Prostate gland (tissue), 2 donors: ENCODE measurements at regions not wholly inside any gene's neighbourhood (a gene's known extent, or its start where the extent isn't known, plus 50 kb on each side); places are given as distances from the start of the nearest gene placed in this dataset.

ENCODE experiments used
- DNase-seq: peaks from one replicate; pipeline ENCODE4 v3.0.0-alpha.2; 2019; ENCODE audit warnings: low spot score
- H3K27ac ChIP-seq, 2 donors: fragments of 200-600 bp; sonication (generic); 2 replicates each; pipeline ENCODE4 v1.5.1; 2017 to 2019
- H3K27me3 ChIP-seq: fragments of 200-600 bp; sonication (generic); replicated peaks from 2 replicates; pipeline ENCODE4 v1.5.1; 2019; ENCODE audit not compliant: insufficient read depth
- H3K36me3 ChIP-seq, 2 donors: fragments of 200-600 bp; sonication (generic); 1 replicate in 1 of 2; 2 replicates in 1 of 2; pipeline versions ENCODE4 v1.5.1 to v1.8.1; 2017 to 2019
- H3K4me1 ChIP-seq: fragments of 200-600 bp; sonication (generic); replicated peaks from 2 replicates; pipeline ENCODE4 v1.5.1; 2019
- H3K4me3 ChIP-seq, 2 donors: fragments of 200-600 bp; sonication (generic); 2 replicates each; pipeline ENCODE4 v1.5.1; 2017 to 2019
- H3K9me3 ChIP-seq: fragments of 200-600 bp; sonication (generic); 2 replicates; pipeline ENCODE4 v1.5.1; 2017
- POLR2A ChIP-seq: fragments of 450-650 bp; IDR thresholded peaks from one replicate; pipeline ENCODE4 v1.6.1; 2016; ENCODE audit warnings: antibody characterized with exemption, mild to moderate bottlenecking
- POLR2AphosphoS5 ChIP-seq: sonication (generic); formaldehyde crosslinking; IDR thresholded peaks from one replicate; pipeline ENCODE4 v1.6.1; 2017; ENCODE audit warnings: antibody characterized with exemption
- WGBS: methylation state at CpG from one replicate; pipeline ENCODE4 v1.1.5; 2018; 5-methylcytosine and 5-hydroxymethylcytosine counted together
- intact Hi-C: fragments of 100-400 bp; cut with DNase I; formaldehyde crosslinking; loops from one replicate; pipeline ENCODE4 v1.14.2; 2022
- TF ChIP-seq, protein P1 (sequence below), 4 experiments: fragments of 200-600 bp in 2 of 4; fragments of 450-650 bp in 2 of 4; sonication (generic) in 2 of 4; IDR thresholded peaks; 1 replicate in 3 of 4; 2 replicates in 1 of 4; pipeline ENCODE4 v1.5.1; 2016 to 2019; ENCODE audit warnings: antibody characterized with exemption in 4 of 4, mild to moderate bottlenecking in 2 of 4, moderate library complexity in 2 of 4

DNA sequence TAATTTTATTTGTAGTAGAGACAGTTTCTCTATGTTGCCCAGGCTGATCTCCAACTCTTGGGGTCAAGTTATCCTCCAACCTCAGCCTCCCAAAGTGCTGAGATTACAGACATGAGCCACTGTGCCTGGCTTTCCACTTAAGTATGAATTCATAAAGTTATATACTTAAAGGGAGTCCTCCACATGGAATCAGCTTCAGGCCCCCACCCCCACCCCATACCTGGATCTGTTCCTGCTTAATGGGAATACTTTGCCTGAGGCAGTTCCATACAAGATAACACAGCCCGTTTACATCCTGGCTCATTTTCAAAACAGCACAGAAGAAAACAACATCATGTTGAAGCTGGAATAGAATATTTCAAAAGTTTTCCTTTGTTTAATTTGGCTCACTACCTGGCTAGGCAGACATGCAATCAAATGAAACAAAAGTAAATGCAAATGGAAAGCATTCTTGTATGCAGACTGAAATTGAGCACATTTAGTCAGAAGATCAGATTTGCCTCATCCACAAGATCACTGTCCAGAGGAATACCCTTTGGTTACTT, 82.4 kb downstream of the FAT3 start:
- 5% methylated on average over 1 of the region's 1 CpG for WGBS
- TF ChIP-seq POLR2AphosphoS5 (no peak), POLR2A (no peak)

DNA sequence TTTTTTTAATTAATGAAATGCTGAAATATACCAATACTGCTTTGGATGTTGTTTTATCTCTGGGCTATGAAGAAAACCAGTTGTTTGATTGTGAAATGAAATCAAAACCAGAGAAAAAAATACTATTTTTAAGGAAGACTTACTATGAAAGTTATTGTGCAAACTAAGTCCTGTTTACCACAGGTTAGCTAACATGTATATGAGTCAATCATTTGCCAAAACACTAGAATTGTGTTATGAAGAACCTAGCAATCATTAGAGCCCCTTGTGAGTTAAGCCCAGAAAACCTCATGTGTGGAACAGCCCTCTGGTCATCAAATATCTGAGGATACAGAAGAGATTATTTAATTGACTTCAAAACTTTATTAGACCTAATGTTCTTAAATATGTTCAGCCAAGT, 83.7 kb downstream of the FAT3 start:
- no peaks in the 10 kb centered on the region for H3K27me3 ChIP-seq
- no peaks in the 10 kb centered on the region for H3K4me1 ChIP-seq
- DNase-seq, result no peak
- no peak overlapping the region for H3K4me3 ChIP-seq
- intact Hi-C loops, result no loop called here
- TF ChIP-seq POLR2AphosphoS5 (no peak), POLR2A (no peak)
- TF ChIP-seq, protein P1, sequence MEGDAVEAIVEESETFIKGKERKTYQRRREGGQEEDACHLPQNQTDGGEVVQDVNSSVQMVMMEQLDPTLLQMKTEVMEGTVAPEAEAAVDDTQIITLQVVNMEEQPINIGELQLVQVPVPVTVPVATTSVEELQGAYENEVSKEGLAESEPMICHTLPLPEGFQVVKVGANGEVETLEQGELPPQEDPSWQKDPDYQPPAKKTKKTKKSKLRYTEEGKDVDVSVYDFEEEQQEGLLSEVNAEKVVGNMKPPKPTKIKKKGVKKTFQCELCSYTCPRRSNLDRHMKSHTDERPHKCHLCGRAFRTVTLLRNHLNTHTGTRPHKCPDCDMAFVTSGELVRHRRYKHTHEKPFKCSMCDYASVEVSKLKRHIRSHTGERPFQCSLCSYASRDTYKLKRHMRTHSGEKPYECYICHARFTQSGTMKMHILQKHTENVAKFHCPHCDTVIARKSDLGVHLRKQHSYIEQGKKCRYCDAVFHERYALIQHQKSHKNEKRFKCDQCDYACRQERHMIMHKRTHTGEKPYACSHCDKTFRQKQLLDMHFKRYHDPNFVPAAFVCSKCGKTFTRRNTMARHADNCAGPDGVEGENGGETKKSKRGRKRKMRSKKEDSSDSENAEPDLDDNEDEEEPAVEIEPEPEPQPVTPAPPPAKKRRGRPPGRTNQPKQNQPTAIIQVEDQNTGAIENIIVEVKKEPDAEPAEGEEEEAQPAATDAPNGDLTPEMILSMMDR (IDR thresholded peaks at IDR 0.05), result no peak
- H3K27ac ChIP-seq, result no peak overlapping the region
- no peaks in the 10 kb centered on the region for H3K36me3 ChIP-seq
- H3K9me3 ChIP-seq, result no peaks in the 10 kb centered on the region

More for the DNA sequence above, 82.4 kb downstream of the FAT3 start:
- no peak for DNase-seq
- H3K9me3 ChIP-seq, result no peaks in the 10 kb centered on the region
- no peaks in the 10 kb centered on the region for H3K27me3 ChIP-seq
- no peaks in the 10 kb centered on the region for H3K36me3 ChIP-seq
- H3K4me1 ChIP-seq, result no peaks in the 10 kb centered on the region
- intact Hi-C loops, result no loop called here
- no peak overlapping the region for H3K4me3 ChIP-seq
- H3K27ac ChIP-seq, result no peak overlapping the region

DNA sequence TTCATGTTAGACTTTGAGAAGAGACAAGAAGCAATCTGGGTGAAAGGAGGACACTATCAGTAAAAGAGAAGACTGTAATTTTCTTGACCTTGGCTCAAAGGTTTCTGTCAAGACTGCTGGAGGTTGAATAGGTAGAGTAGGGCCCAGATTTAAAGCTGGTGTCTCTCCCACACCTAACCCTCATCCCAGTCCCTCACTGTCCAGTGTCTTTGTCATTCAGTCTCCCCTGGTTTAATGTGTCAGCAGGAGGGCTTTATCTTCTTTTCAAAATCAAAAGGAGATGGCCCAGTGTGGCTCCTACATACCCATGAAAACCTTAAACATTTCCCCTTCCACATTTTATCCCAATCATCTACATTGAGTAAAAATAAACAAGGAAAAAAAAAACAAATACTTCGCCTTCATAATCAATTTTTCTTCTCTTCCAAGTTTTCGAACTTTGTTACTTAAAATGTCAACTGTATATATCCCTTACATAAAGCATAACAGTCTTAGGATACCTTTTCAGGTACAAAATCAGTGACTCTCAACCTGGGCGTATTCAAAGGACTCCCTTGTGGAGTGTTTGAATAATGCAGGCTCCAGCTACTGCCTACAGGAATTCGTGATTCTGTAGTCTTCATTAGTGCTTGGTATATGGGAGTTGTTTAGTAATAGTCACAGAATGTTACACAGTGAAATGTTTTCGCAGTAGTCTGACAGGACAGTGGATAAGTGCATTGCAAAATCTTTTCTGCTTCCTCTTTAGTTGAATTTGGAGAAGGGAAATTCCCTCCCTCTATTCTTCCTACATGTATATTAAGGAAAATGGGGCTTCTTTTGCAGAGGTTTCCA, 87.2 kb downstream of the FAT3 start:
- Histone ChIP-seq H3K4me1 (no peaks in the 10 kb centered on the region), H3K27me3 (no peaks in the 10 kb centered on the region), H3K27ac (no peak overlapping the region), H3K9me3 (no peaks in the 10 kb centered on the region), H3K4me3 (no peak overlapping the region), H3K36me3 (no peaks in the 10 kb centered on the region)
- TF ChIP-seq, protein P1 (IDR thresholded peaks at IDR 0.05), result no peak
- TF ChIP-seq POLR2AphosphoS5, result no peak
- no peak for TF ChIP-seq POLR2A
- WGBS, result 76% methylated on average over 5 of the region's 5 CpGs
- intact Hi-C loops, result loop anchor here (10.0 kb wide), 1 partner anchor 57 kb away; no protein-coding TSS in a partner anchor
- no peak for DNase-seq

DNA sequence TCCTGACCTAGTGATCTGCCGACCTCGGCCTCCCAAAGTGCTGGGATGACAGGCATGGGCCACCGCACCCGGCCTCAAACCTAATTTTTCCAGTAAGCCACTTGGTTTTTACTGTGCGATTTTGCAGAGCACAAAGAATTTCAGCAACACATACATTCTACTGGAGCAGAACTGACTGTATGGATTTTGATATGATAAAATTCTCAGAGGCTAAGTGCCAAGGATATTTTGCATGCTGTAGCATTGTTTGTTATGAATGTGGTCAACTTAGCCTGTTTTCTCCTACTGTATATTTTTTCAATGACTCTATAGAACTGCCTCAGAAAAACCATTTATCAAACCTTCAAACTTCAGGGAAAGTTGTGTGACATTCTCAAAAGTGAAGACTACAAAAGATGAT, 89.2 kb downstream of the FAT3 start:
- H3K27me3 ChIP-seq, result no peaks in the 10 kb centered on the region
- H3K36me3 ChIP-seq, result no peaks in the 10 kb centered on the region
- H3K9me3 ChIP-seq, result no peaks in the 10 kb centered on the region
- intact Hi-C loops, result loop anchor here (10.0 kb wide), 1 partner anchor 59 kb away; no protein-coding TSS in a partner anchor
- no peak overlapping the region for H3K4me3 ChIP-seq
- H3K4me1 ChIP-seq, result no peaks in the 10 kb centered on the region
- TF ChIP-seq POLR2AphosphoS5 (no peak), POLR2A (no peak)
- TF ChIP-seq, protein P1 (IDR thresholded peaks at IDR 0.05), result no peak
- no peak for DNase-seq
- H3K27ac ChIP-seq, result no peak overlapping the region
- WGBS, result 98% methylated on average over 5 of the region's 5 CpGs

DNA sequence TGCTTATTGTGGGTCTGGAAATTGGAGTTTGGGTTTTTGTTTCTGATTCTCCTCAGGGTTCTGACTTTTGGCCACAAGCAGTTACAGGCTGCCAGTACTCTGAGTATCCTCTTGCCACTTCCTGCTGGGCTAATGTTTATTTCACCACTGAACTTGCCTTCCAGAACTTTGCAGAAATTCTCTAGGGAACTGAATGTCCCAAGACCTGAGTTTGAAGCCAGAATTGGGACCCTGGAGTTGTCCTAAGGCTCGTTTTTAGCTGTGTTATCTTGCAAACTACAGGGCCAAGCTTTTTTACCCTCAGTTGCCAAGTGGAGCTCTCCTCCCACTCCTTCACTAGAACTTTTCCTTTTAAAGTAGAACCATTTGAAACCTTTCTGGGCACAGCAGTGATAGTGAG, 89.9 kb downstream of the FAT3 start:
- H3K4me1 ChIP-seq, result no peaks in the 10 kb centered on the region
- TF ChIP-seq POLR2A (no peak), POLR2AphosphoS5 (no peak)
- TF ChIP-seq, protein P1 (IDR thresholded peaks at IDR 0.05), result no peak
- DNase-seq, result no peak
- H3K27ac ChIP-seq, result no peak overlapping the region
- H3K4me3 ChIP-seq, result no peak overlapping the region
- H3K9me3 ChIP-seq, result no peaks in the 10 kb centered on the region
- WGBS, result 0% methylated on average over 1 of the region's 1 CpG
- intact Hi-C loops, result loop anchor here (10.0 kb wide), 1 partner anchor 60 kb away; no protein-coding TSS in a partner anchor
- no peaks in the 10 kb centered on the region for H3K36me3 ChIP-seq
- H3K27me3 ChIP-seq, result no peaks in the 10 kb centered on the region
